HL-60/S4 treated with retinoic acid at 250 ng/mL for 4 days and 3 days (cell line): ENCODE measurements at regions not wholly inside any gene's neighbourhood (a gene's known extent, or its start where the extent isn't known, plus 50 kb on each side); places are given as distances from the start of the nearest gene placed in this dataset.
"Not testable (repeated sequence)": the region's sequence is repeated elsewhere in the genome, so short reads cannot be mapped to it uniquely, and the experiment has no call there.

Experiments
- in situ Hi-C: fragments of 300-500 bp; cut with MboI; formaldehyde crosslinking; loops from 2 replicates; pipeline ENCODE4 v1.7.0; 2022; ENCODE audit warnings: low sequenced_read_pairs

DNA sequence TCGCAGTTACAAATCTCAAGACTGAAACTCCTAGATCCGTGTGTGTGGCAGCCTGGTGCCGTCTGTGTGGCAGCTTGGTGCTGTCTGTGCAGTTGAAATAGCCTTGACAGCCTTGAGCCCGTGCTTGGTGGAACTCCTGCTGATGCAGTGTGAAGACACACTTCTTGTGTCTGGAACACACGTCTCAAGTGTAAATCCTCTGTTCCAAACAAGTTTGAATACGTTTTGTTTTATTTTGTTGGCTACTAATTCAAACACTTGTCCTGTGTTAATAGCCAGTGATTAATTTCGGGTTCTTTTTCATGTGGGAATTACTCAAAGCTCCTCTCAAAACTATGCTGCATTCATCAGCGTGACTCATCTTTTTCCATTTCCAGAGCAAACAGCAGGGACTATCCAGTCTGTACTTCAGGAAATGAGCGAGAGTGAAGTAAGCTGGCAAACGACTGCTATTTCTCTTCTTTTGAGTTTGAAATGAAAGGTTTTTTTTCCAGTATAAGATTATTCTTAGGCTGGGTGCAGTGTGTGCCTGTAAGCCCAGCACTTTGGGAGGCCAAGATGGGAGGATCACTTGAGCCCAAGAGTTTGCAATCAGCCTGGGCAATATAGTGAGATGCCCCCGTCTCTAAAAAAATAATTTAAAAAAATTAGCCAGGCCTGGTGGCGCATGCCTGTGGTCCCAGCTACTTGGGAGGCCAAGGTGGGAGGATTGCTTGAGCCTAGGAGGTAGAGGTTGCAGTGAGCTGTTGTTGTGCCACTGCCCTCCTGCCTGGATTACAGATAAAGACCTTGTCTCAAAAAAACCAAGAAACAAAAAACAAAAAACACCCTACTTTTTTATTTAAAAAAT, 152.9 kb downstream of the SPP2 start:
- in situ Hi-C loops = no loop called here

DNA sequence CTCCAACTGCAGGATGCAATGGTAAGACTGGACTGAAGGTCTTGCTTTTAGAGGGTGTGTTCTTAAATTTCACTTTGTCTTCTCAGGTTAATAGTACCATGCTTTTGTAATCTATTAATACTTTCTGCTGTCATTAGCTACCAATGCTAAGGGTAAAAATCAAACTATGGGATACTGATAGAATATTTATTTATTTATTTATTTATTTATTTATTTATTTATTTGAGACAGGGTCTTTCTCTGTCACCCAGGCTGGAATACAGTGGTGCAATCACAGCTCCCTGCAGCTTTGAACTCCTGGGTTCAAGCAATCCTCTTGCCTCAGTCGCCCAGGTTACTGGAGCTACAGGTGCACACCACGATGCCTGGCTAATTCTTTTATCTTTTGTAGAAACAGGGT, 152.1 kb downstream of the SPP2 start:
- in situ Hi-C loops = no loop called here

GRCh38 chr2:234199996-234200395, 149.5 kb downstream of the SPP2 start:
- in situ Hi-C loops = no loop called here

- in situ Hi-C loops = no loop called here
Observed at GRCh38 chr2:234198976-234199375, 148.5 kb downstream of the SPP2 start.

DNA sequence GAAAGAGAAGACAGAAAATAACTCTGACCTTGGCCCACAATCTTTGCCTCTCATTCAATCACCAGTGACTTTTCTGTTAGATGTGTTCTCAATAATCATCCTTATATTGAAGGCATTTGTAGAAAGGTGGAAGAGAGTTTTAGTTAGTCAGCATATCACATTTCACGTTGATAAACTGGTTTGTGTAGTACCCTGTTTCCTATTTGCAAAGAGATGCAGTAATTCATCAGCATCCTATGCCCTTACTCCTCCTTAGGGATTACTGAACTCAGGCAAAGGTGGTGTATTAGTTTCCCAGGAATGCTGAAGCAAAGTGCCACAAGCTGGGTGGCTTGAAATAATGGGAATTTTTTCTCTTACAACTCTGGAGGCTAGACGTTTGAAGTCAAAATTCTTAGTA, 145.0 kb downstream of the SPP2 start:
- in situ Hi-C loops = no loop called here

- in situ Hi-C loops = no loop called here
Observed at GRCh38 chr2:234193977-234194563, 143.6 kb downstream of the SPP2 start.

DNA sequence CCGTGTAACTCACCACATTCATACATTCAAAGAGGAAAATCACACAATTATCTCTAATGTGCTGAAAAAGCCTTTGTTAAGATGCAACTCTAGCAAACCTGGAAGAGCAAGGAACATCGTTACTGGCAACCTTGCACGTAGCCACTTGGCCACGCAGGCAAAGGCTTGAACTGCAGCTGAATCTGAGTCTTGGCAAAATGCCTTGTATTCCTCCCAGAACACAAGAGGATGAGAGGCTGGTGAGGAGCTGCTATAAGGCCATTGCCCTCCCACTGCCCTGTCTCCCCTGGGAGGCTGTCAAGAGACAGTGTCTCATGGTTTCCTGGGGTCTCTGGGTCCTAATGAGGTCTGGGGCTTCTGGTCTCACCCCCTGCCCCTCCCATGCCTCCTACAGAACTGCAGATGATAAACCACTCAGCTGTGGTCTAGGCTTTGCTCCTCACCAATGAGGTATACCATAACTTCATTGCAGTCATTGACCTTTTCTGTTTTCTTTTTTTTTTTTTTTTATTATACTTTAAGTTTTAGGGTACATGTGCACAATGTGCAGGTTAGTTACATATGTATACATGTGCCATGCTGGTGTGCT, 141.4 kb downstream of the SPP2 start:
- in situ Hi-C loops = no loop called here

DNA sequence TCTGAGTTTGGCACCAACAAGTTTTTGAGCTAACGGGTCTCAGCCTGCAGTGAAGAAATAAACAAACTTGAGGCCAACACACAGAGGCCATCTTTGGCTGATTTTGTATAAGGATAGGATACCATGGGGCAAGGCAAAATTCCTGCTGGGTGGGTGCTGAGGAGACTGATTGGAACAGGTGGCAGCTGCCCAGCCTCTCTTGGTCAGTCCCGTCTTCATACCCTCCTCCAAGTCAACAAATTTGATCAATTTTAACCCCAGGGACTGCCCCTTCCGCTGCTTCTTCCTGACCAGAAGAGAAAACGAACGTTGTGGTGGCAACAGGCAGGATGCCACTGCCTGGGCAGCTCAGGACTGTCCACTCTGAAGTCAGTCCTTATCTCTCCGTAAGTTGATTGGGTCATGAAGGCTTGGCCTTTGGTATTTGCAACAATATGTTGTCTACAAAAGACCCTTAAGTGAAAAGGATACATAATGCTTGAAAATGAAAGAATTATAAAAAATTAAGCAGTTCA, 139.3 kb downstream of the SPP2 start:
- in situ Hi-C loops = no loop called here

- in situ Hi-C loops = no loop called here
Observed at GRCh38 chr2:234189230-234189629, 138.7 kb downstream of the SPP2 start.

- in situ Hi-C loops = no loop called here
Observed at GRCh38 chr2:234187646-234188174, 137.2 kb downstream of the SPP2 start.

- in situ Hi-C loops = no loop called here
Observed at GRCh38 chr2:234181121-234181520, 130.6 kb downstream of the SPP2 start.

DNA sequence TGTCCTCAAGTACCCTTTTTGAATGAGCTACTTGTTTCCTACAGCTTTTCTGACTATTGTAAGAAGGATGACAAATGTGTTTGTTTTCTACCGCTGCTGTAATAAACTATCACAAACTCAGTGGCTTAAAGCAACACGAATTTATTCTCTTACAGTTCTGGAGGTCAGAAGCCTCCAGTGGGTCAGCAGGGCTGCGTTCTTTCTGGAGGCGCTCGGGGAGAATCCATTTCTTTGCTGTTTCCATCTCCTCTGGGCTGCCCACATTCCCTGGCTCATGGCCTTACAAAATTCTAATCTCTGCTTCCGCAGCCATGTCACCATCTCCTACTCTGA, 128.5 kb downstream of the SPP2 start:
- in situ Hi-C loops = no loop called here

DNA sequence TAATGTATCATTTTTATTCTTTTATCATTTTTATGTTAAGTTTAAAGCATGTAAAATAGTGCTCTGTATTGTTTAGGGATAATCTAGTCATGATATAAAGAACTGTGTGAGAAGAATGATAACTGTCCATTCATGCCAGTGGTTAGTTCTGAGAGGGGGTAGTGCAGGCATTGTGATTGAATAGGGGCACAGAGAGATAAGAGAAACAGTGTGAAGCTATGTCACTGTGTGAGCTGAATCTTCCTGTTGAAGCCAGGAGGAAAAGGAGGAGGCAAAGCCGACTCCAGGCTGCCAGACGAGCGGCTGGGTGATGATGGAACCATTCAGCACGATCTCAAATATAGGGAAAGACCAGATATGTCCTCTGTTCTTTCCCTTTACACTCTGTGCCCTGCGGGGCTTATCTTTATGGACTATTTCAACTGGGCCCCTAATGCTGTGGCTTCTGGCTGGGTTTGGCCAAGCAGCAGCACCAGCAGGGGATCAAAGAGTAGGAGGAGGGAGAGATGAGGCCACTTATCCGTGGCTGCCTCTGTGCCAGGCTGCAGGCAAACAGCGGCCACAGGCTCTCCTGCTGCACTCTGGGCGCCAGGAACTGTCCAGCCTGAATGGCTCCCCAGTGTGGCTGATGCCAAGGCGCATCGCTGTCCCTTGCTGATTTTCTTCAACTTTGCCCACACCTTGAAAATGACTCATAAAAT, 128.0 kb downstream of the SPP2 start:
- in situ Hi-C loops = no loop called here

- in situ Hi-C loops = no loop called here
Observed at GRCh38 chr2:234175649-234176048, 125.1 kb downstream of the SPP2 start.

GRCh38 chr2:234174742-234175141, 124.2 kb downstream of the SPP2 start:
- in situ Hi-C loops = no loop called here

DNA sequence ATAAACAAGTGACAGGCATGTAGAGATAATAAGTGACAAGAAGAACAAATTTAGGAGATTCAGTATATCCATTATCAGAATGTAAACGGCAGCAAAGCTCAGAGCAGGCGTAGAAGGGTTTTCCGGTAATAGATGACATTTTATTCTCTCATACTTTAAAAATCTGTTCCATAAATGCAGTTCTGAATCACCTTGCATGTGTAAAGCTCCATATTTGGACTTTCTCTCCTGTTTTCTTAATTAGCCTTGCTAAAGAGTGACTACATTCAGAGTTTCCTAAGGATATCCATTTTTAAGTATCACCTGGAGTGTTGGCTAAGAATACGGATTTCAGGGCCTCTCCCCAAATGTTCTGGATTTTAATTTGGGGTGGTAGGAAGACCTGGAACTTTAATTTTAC, 122.0 kb downstream of the SPP2 start:
- in situ Hi-C loops = no loop called here

DNA sequence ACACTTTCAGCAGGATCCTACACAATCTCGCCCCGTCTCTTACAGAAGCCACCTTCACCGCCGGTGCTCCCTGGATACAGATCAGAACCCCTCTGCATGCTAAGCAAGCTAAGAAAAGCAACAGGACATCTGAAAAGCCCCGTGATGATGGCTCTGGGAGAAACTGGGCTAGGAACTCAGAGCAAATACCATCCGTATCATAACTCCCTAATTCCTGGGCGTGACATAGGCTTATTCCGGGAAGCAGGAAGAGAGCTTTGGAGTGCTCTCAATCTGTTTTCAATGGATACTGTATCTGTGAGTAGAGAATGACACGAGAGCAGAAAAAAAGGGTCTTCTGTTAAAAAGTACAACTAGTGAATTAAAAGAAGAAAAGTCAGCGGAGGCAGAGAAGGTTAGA, 121.6 kb downstream of the SPP2 start:
- in situ Hi-C loops = no loop called here

DNA sequence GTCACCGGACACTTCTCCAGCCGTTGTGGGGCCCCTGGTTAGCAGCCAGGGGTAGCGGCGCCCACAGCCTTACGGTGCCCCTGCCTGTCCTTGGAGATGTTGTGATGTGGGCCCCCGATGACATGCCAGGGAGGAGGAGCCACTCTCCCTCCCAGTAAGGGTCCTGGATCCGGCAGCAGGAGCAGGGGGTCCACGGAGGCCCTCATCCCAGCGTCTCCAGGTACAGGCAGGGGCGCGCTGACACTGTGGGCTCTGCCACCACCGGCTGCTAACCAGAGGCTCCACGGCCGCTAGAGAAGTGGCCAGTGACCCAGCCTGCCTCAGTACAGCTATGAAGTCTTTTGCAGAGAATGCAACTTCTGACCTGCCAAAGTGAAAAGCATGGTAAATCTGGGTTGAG, 121.2 kb downstream of the SPP2 start:
- in situ Hi-C loops = no loop called here

DNA sequence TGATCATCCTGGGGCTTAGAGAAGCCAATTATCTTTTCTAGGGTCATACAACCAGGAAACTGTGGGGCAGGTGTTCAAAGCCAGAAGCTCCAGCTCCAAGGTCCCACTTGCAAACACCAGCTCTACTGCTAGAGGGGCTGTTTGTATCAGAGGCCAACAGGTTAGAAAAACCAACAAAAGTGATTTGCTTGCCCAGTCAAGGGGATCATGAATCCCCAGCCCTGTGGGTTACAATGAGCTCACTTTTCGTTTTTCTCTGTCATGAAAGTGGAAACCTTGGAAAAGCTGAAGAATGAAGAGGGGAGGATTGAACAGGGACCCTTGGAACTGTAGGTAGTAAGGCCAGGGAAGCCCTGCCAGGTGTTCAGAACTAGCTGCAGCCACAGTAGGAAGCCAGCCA, 119.2 kb downstream of the SPP2 start:
- in situ Hi-C loops = no loop called here

DNA sequence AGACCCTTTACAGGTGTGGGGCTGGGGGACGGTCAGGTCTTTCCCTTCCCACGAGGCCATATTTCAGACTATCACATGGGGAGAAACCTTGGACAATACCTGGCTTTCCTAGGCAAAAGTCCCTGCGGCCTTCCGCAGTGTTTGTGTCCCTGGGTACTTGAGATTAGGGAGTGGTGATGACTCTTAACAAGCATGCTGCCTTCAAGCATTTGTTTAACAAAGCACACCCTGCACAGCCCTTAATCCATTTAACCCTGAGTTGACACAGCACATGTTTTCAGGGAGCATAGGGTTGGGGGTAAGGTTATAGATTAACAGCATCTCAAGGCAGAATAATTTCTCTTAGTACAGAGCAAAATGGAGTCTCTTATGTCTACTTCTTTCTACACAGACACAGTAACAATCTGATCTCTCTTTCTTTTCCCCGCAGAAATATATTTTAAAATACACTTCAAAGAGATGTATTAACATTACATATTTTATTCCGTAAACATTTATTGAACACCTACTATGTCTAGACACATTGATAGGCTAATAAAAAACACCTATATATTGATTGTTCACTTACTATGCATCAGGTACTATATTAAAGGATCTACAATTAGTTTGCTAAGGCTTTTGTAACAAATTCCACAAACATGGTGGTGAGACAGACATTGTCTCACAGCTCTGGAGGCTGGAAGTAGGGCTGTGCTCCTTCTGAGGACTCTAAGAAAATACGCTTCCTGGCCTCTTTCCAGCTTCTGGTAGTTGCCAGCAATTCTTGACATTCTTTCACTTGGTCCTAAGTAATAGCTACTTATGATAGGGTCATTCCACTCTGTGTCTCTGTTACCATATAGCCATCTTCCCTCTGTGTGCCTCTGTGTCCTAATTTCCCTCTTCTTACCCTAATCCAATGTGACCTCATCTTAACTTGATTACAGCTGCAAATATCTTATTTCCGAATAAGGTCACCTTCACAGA, 118.4 kb downstream of the SPP2 start:
- in situ Hi-C loops = not testable (repeated sequence)
